Left renal cortex interstitium (tissue), 4 donors: ENCODE measurements at regions not wholly inside any gene's neighbourhood (a gene's known extent, or its start where the extent isn't known, plus 50 kb on each side); places are given as distances from the start of the nearest gene placed in this dataset.
"Not testable (repeated sequence)": the region's sequence is repeated elsewhere in the genome, so short reads cannot be mapped to it uniquely, and the experiment has no call there.

Experiments used
- DNase-seq, 4 donors: peaks; one replicate each; pipeline ENCODE4 v3.0.0-alpha.2; 2013; ENCODE audit warnings: low read depth in 4 of 4, low spot score in 2 of 4, missing footprints in 1 of 4

DNA sequence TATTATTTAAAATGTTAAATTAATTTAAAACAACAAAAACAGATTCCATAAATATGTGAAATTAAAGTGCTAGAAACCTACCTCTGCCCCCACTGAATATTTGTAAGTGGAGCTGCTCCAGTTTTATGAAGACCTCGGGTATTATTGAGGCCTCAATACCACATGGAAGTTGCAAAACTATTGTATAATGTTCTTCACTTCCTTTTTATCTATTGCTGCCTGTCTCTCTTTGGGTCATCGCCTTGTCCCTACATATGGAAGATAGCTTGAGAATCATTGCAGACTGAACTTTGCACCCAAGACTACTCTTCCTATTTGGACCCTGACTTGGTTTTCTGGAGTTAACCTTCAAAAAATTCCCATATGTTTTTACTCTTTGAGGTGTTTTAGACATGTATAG is 212.1 kb upstream of the NETO1 start:
- no peak for DNase-seq

DNA sequence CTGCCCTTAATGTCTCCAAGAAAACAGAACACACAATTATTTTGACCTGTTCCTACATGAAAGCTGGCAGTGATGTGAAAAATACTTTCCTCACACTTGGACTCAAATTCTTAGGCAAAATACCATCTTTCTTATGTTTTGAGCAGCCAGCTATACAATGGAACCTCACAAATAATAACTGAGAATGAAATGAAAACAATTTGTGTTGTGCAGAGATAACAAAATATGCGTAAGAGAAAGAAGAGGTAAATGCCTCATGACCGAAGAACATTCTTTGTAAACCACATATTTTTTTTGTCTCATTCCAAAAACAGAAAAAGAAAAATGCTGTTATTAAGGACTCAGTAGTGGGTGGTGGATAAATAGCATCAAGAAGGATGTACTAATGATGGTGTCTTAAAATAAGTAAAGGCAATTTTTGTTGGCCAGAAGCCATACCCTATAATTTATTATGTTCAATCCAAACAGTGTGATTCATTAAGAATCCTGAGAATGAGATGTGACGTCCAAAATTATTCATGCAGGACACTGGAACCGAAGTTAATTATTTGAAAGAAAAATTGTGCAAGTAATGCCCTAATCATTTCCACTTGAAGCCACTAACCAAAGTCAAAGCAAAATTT is 193.0 kb upstream of the NETO1 start:
- DNase-seq, result no peak

DNA sequence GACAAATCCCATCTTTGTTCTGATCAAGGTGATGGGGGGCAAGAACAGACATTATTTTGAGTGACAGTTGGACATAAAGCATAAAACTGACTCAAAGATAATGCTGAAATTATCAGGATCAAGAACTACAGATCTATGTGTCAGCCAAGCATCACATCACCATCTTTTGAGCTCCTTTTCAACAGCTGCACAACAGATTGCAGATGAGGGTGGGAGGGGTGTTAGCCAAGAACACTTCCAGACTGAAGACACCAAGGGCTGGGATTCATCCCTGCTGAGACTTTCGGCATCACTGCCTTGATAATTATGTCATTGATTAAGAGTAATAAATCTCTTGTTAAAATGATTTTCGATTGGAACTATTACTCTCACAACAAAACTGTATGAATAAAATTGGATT is 191.5 kb upstream of the NETO1 start:
- no peak for DNase-seq

DNA sequence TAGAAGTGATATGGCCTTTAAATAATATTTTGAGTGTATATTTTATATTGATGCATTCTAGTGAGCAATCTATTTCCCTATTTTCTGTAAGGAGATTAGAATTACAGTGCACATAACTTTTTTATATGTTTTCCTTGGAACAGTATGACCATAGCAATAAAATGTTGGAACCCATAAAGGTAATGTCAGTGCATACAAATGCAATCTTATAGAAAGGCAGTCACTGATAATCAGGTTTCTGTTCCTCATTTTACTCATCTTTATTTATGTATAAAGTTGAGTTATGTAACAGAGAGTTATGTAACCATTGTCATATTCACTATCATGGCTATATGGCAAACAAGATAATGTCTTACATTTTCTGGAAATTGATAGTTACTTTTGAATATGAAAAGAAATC is 179.9 kb upstream of the NETO1 start:
- DNase-seq, result no peak

DNA sequence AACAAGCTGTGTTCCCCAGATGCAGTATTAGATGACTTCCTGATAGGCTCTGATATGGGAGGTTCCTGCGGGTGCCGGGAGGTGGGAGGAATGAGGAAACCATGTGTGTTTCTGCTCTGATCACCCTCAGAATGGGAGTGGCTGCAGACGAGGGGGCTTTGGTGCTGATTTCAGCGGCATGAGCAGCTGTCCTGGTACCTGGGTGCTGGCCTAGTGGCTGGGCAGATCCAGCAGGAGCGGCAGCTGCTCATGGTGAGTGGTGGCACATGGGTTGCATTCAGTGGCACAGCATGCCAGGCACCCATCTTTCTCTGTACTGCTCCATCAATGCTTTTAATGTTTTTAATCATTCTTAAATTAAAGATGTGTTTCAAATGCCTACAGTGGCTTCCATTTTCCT is 177.2 kb upstream of the NETO1 start:
- no peak for DNase-seq

DNA sequence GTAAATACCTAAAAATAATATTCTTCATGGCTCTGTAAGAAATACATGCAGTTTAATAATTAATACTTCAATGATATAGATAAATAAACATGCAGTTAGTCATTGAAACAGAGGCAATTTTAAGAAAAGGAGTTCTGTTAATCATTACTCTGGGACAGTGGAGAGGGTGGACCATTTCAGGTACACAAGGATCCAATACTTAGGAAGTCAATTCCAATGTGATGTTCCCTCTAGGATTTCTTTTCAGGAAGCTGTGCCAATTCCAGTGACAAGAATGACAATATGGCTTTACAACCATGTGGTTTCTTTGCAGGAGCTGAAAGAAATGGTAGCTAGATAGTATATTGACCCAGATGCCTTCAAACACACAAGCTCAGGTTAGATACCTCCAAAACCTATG is 175.8 kb upstream of the NETO1 start:
- DNase-seq, result no peak

DNA sequence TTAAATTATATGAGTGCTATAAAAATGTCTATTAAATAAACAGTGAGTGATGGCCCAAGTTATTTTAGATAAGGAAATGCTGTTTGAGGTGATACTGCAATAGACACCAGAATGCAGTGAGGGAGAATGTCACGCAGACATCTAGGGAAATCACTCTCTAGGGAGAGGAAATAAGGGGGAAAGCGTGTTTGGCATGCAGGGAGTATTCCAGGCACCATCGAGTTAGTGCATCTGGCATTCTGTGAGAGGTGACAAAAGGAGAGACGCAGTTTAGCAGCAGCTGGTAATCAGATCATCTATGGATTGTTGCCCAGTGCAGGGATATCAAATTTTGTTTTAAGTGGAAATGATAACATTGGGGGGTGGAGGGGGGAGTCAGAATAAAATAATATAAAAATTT is 175.4 kb upstream of the NETO1 start:
- no peak for DNase-seq

DNA sequence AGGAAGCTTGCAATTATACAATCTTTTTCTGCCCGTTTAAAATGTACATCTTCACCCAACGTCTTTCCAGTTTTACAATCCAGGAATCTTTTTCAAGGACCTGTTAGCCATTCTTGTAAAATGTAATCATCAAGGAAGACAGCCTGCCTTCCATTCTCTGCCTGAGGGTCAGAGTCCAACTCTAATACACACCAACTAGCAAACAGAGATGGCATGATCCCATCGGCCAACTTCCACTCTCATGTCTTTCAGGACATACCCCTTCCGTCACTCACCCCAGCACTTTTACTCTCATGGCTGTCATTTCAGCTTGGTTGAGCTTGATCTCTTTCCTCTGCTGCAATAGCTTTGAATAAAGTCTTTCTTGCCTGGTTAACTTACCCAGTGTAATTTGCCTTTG is 172.5 kb upstream of the NETO1 start:
- DNase-seq, result no peak

DNA sequence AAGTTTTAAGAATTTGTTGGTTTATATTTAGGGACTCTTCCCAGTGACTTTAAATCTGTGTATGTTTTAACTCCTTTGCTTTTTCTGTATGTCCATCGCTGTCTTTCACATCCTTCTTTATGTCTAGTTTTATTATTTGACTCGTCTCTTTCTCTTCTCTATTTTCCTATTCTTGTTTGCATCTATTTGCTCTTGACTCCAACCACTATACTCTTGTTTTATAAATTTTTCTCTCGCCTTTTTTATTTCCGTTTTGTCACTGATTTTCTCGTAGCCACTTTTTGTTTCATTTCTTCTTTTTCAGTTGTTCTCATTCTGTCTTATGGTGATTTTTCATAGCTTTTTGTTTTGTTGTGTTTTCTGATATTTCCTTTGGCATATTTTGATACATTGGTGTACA is 170.5 kb upstream of the NETO1 start:
- no peak for DNase-seq

DNA sequence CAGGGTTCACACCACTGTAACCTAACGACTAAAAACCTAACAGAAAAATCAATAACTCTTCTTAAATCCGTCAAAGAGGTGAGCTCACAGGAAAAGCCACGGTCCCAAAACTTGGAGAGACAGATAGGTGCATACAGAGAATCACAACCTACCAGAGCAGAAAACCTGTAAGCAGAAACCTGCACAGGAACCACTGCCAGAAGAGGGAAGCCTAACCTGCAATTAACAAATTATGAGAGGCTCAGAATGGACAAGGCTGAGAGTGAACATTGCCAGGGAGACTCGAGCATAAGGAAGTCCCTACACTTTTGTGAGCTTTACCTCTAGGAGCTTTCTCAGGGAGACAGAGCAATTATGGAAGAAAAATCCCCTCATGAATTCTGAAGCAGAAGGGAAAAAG is 156.2 kb upstream of the NETO1 start:
- no peak for DNase-seq

DNA sequence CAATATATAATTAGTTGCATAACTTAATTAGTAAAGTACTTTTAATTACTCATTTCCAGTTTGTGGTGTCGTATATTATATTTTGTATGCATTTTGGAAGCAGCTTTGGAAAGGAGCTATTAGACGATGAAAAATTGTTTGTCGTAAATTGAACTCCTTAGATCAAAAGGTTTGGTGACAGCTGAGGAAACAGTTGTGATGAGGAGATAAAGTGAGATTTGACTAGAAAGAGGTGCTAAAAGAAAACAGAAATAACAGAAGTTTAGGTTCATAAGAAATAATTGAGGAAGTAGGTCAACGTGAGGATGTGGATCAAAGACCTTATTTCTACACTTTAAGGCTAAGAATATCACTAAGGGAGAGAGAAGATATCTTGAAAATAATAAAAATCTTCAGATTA is 141.9 kb upstream of the NETO1 start:
- no peak for DNase-seq

DNA sequence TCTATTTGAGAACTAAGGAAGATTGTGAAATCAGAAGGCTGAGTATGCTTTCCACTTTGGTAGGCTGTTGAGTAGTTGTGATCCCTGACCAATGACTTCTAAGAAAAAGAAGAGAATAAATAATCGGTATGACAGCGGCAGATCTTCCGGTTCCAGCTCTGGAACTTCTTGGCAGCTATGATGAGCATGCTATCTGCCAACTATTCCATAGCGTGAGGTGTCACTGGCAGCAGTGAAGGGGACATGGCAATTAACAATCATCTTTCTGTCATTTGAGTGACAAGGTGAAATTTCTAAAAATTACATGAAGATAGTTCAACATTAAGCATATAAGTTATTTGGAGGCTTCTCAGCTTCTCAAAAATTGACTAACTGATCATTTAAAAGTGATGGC is 140.1 kb upstream of the NETO1 start:
- no peak for DNase-seq

DNA sequence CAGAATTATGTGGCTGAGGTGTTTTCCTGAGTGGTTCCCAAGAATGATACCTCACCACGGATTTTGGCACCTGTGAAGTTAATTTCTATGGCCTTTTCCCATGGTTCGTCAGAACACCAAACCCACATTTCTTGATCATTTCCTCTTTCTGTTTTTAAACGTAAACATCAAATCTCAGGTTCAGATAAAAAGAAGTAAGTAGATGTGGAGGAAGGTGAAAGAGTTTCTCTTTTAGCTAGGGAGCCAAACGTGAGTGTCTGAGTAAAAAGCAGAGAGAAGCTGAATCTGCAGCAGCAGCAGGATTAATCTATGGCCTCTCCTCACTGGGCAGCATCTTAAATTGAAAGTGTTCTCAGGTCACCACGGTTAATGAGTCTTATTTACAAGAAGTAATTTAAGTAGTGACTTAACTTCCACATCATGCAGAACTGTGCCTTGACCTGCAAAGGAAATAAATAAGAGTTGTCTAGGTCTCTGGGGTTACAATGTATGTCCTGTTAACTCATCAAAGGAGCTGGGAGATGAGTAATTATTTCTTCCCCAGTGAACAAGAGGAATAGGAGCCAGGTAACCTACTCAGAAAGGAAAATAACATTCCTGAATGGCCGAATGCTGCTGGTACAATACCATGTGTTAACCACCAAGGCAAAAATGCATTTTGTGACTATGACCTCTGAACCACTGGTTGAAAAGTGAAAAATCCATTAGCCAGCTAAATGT is 139.6 kb upstream of the NETO1 start:
- peak in 3 of 4 donors; percentile 12 to 26 (median 25) for DNase-seq

DNA sequence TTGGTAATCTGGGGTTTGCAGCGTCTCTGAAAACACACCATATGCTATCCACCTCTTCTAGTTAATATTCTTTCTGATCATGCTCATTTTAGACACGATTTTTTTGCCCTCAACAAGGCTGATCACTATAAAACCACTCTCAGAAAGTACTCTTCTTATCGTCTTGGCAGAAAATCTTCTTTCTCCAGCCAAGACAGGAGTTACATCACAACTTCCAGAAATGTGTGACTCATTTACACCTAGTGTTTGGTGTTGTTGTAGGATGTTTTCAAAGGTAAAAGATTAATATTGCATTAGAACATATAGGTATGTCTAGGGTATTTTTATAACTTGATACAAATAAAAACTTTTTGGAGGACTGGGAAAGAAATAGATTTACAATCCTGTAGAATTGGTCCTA is 138.5 kb upstream of the NETO1 start:
- DNase-seq, result no peak

DNA sequence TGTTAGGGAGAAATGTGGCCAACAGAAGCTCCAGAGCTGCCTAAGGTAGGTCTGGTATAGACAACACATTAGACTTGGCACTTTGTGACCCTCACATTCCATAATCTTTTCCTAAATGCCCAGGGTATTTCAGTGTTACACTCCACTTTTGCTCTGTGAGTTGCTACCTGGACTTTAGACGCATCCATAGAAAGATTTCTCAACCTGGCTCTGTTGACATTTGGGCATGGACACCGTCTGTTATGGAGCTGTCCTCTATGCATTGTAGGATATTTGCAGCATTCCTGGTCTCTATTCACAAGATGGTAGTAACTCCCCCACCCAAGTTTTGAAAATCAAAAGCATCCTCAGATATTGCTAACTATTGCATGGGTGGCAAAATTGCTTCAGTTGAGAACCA is 136.5 kb upstream of the NETO1 start:
- no peak for DNase-seq

DNA sequence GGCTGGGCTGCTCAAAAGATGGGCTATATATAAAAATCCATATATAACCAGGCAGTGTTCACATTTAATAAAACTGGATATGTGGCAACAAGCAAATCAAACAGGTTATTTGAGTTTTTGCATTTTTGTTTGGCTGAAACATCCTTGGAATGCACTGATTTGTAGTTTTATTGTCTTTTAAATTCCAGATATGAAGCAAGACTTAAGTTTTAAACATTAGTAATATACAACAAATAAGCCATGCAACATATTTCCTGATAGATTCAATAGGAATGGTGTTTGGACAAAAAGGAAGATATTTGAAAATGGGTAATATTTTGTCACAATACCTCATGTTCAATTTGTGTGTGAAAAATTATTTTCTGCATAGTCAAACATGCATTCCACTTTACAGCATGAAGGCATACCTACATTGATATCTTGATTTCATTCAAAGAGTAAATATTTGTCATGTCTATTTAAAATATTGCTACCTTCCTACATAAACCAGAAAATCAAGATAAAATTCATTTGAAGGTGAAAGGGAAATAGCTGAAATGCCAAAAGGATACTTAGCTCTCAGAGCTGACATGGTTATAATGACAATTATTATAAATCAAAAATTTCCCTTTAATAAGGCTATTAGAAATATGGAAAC is 132.3 kb upstream of the NETO1 start:
- DNase-seq, result no peak

DNA sequence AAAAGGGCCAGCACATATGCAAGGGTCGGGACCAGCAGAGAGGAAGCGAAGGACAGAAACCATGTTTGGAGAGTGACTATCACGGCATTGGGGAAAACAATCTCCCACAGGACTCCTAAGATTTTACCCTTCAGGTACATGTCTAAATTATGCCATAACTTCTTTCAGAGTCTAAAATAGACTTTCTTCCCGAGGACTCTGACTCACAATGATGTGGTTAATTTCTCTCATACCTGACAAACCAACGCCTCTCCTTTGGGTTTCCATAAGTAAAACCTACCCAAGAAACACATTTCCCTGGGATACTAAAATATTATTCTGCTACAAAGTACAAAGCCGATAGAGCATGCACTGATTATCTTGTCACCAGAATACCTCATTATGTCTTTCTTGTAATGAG is 127.8 kb upstream of the NETO1 start:
- no peak for DNase-seq

DNA sequence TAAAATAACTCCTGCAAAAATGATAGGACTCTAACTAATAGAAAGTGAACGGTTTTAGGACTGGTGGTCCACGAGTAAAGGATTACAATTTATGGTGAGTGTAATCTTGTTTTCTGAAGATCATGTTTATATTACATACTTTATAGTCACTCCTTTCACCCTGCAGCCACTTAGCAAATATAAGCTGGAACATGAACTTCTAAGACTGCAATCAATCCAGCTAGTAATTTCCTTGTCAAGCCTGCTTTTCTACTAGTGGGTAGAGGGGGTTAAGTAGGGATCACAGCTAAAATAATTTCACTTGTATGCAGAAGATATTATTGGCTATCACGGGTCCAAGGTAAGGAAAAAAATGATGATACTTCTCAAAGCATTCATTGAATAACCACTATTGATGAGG is 125.5 kb upstream of the NETO1 start:
- DNase-seq, result peak in 1 of 4 donors; percentile 9

DNA sequence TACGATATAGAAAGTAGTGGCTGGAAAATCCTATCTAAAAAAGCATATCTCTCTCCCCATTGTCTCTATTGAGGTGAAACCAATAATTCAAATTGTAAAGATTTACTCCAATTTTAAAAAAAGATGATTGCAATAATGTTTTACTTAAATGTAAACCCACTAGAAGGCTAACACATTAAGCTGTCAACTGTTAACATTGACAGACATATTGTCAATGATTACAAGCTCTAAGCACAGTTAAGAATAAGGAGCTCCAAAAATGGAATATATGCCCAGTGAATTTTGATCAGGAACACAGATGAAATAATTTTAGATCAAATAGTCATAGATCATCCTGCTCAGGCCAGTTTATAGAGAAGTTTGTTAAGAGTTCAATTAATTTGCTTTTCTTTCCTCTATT is 123.6 kb upstream of the NETO1 start:
- DNase-seq, result no peak

DNA sequence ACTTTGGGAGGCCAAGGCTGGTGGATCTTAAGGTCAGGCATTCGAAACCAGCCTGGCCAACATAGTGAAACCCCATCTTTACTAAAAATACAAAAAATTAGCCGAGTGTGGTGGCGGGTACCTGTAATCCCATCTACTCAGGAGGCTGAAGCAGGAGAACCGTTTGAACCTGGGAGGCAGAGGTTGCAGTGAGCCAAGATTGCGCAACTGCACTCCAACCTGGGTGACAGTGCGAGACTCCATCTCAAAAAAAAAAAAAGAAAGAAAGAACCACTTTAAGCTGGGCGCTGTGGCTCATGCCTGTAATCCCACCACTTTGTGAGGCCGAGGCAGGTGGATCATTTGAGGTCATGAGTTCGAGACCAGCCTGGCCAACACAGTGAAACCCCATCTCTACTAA is 119.8 kb upstream of the NETO1 start:
- not testable (repeated sequence) for DNase-seq

DNA sequence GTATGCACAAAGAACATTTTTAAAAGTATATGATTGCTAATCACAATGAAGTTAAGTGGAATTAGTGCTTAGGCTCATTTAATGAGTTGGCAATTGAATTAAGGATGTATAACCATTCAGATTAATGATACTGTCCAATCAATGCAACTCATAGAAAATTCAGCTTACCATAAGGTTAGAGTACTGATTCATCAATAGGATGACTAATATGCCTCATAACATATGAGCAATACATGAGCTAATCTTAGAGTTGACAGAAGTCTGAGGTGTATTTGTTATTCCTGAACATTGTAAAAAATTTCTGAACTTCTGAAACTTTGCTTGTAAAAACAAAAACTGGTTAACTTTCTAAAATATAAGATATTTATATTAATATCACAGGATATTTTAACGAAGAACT is 118.3 kb upstream of the NETO1 start:
- no peak for DNase-seq

DNA sequence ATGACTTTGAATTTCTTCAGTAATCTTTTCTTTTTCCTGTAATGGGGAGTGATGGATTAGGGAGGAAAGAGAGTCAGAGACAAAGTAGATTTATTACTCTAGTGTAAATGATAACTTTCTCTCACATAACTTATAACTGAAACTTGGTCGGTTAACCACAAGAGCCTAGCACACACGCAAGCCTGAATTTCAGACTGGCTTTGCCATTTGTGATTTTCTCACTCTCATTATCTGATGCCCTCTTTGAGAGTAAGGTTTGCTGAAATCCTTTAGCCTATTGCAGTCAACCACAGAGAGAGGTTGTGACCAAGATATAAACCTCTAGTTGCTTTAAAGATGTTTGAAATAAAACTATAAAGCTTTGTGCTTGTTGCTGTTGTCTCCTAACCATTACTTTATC is 117.9 kb upstream of the NETO1 start:
- DNase-seq, result no peak
